ENCODE measurements at regions not wholly inside any gene's neighbourhood (a gene's known extent, or its start where the extent isn't known, plus 50 kb on each side); places are given as distances from the start of the nearest gene placed in this dataset.

- no peak for DNase-seq (ENCODE audit: low spot score)
- ChIA-PET CTCF (no interaction called here), POLR2A (no interaction called here)
- H3K27me3 Mint-ChIP-seq (ENCODE audit: low read depth) = peaks cover 9% of the 10 kb centered on the region
- H3K4me3 Mint-ChIP-seq = no peak overlapping the region
- ATAC-seq = no peak
- TF ChIP-seq ZNF671 (CRISPR knock-in tag; IDR thresholded peaks at IDR 0.05) (no peak), EMX1 (CRISPR knock-in tag; IDR thresholded peaks at IDR 0.05) (no peak), ZNF425 (CRISPR knock-in tag; conservative IDR thresholded peaks at IDR 0.05) (no peak), ZNF138 (CRISPR knock-in tag; conservative IDR thresholded peaks at IDR 0.05) (no peak), NR1H2 (CRISPR knock-in tag; IDR thresholded peaks at IDR 0.05) (no peak), USF1 (CRISPR knock-in tag; IDR thresholded peaks at IDR 0.05) (no peak), SP1 (CRISPR knock-in tag; conservative IDR thresholded peaks at IDR 0.05) (no peak), TCF7 (CRISPR knock-in tag; IDR thresholded peaks at IDR 0.05; ENCODE audit: low read depth) (no peak), GRHL2 (CRISPR knock-in tag; IDR thresholded peaks at IDR 0.05; ENCODE audit: insufficient replicate concordance, severe bottlenecking) (no peak), ZNF532 (CRISPR knock-in tag; IDR thresholded peaks at IDR 0.05; ENCODE audit: borderline replicate concordance) (no peak), CBFB (CRISPR knock-in tag; IDR thresholded peaks at IDR 0.05; ENCODE audit: low read depth) (no peak), KAT7 (CRISPR knock-in tag; IDR thresholded peaks at IDR 0.05; ENCODE audit: borderline replicate concordance) (no peak), CREB1 (CRISPR knock-in tag; IDR thresholded peaks at IDR 0.05) (no peak), NR2C2 (CRISPR knock-in tag; IDR thresholded peaks at IDR 0.05) (no peak), ATF1 (CRISPR knock-in tag; IDR thresholded peaks at IDR 0.05) (no peak), STAT6 (CRISPR knock-in tag; conservative IDR thresholded peaks at IDR 0.05; ENCODE audit: low read depth) (no peak), CREM (CRISPR knock-in tag; IDR thresholded peaks at IDR 0.05) (no peak), FOXJ3 (CRISPR knock-in tag; IDR thresholded peaks at IDR 0.05; ENCODE audit: borderline replicate concordance) (no peak), AFF4 (CRISPR knock-in tag; IDR thresholded peaks at IDR 0.05; ENCODE audit: borderline replicate concordance) (no peak), ELF4 (CRISPR knock-in tag; IDR thresholded peaks at IDR 0.05; ENCODE audit: low read depth) (no peak)
- H3K4me1 Mint-ChIP-seq = peaks cover 9% of the 10 kb centered on the region
- no peak overlapping the region for H3K27ac Mint-ChIP-seq
- no peaks in the 10 kb centered on the region for H3K9me3 Mint-ChIP-seq
- H3K36me3 Mint-ChIP-seq = no peaks in the 10 kb centered on the region
These were observed 100.0 kb upstream of the ALDH1B1 start for GRCh38 chr9:38292480-38292879.

Data from WTC11 (cell line).